GM18858 (cell line): ENCODE measurements at regions not wholly inside any gene's neighbourhood (a gene's known extent, or its start where the extent isn't known, plus 50 kb on each side); places are given as distances from the start of the nearest gene placed in this dataset.

ENCODE experiments used
- ATAC-seq: cut with Tn5 transposase; IDR thresholded peaks from one replicate; pipeline ENCODE4 v1.9.1; 2021; ENCODE audit not compliant: unreplicated experiment

- ATAC-seq, result no peak
Measured at GRCh38 chr4:129394635-129395034, 298.7 kb downstream of the C4orf33 start.

GRCh38 chr4:129403848-129404247, 307.9 kb downstream of the C4orf33 start:
- ATAC-seq, result no peak

GRCh38 chr4:129410115-129410514, 314.2 kb downstream of the C4orf33 start:
- ATAC-seq, result no peak

GRCh38 chr4:129415004-129415403, 319.1 kb downstream of the C4orf33 start:
- no peak for ATAC-seq

GRCh38 chr4:129420637-129421036, 324.7 kb downstream of the C4orf33 start:
- no peak for ATAC-seq

GRCh38 chr4:129422277-129422676, 326.3 kb downstream of the C4orf33 start:
- ATAC-seq, result no peak

GRCh38 chr4:129428454-129428853, 332.5 kb downstream of the C4orf33 start:
- ATAC-seq, result no peak

- no peak for ATAC-seq
Measured at GRCh38 chr4:129429581-129430320, 333.8 kb downstream of the C4orf33 start.

- ATAC-seq, result no peak
Measured at GRCh38 chr4:129437347-129437746, 341.4 kb downstream of the C4orf33 start.

GRCh38 chr4:129438456-129438981, 342.6 kb downstream of the C4orf33 start:
- no peak for ATAC-seq

- ATAC-seq, result no peak
Measured at GRCh38 chr4:129446074-129446473, 350.1 kb downstream of the C4orf33 start.

GRCh38 chr4:129453524-129454200, 357.7 kb downstream of the C4orf33 start:
- ATAC-seq, result no peak

- ATAC-seq, result no peak
Measured at GRCh38 chr4:129455482-129455881, 359.5 kb downstream of the C4orf33 start.

- ATAC-seq, result no peak
Measured at GRCh38 chr4:129468624-129469023, 372.7 kb downstream of the C4orf33 start.

- ATAC-seq, result no peak
Measured at GRCh38 chr4:129474698-129475097, 378.7 kb downstream of the C4orf33 start.

GRCh38 chr4:129481107-129481506, 385.2 kb downstream of the C4orf33 start:
- no peak for ATAC-seq

- ATAC-seq, result no peak
Measured at GRCh38 chr4:129488427-129488826, 392.5 kb downstream of the C4orf33 start.

GRCh38 chr4:129490516-129490915, 394.6 kb downstream of the C4orf33 start:
- no peak for ATAC-seq

- ATAC-seq, result no peak
Measured at GRCh38 chr4:129498626-129499025, 402.7 kb downstream of the C4orf33 start.

GRCh38 chr4:129514852-129515251, 418.9 kb downstream of the C4orf33 start:
- no peak for ATAC-seq

- ATAC-seq, result no peak
Measured at GRCh38 chr4:129515356-129515755, 419.4 kb downstream of the C4orf33 start.

GRCh38 chr4:129526812-129527211, 430.9 kb downstream of the C4orf33 start:
- no peak for ATAC-seq
